HG03439 (cell line): ENCODE measurements at regions not wholly inside any gene's neighbourhood (a gene's known extent, or its start where the extent isn't known, plus 50 kb on each side); places are given as distances from the start of the nearest gene placed in this dataset.
"Not testable (repeated sequence)": the region's sequence is repeated elsewhere in the genome, so short reads cannot be mapped to it uniquely, and the experiment has no call there.

ENCODE experiments used
- ATAC-seq: cut with Tn5 transposase; IDR thresholded peaks from one replicate; pipeline ENCODE4 v1.9.1; 2021; ENCODE audit warnings: mild to moderate bottlenecking, moderate library complexity; ENCODE audit not compliant: unreplicated experiment

- no peak for ATAC-seq
Measured at GRCh38 chr7:68706291-68706690, 892.0 kb upstream of the AUTS2 start.

GRCh38 chr7:68707159-68707558, 891.1 kb upstream of the AUTS2 start:
- no peak for ATAC-seq

GRCh38 chr7:68707958-68708357, 890.3 kb upstream of the AUTS2 start:
- no peak for ATAC-seq

GRCh38 chr7:68712956-68713495, 885.2 kb upstream of the AUTS2 start:
- ATAC-seq, result no peak

GRCh38 chr7:68714135-68714534, 884.1 kb upstream of the AUTS2 start:
- ATAC-seq, result not testable (repeated sequence)

GRCh38 chr7:68715907-68716306, 882.4 kb upstream of the AUTS2 start:
- ATAC-seq, result no peak

GRCh38 chr7:68717176-68717575, 881.1 kb upstream of the AUTS2 start:
- ATAC-seq, result no peak

- no peak for ATAC-seq
Measured at GRCh38 chr7:68718097-68718551, 880.2 kb upstream of the AUTS2 start.

- ATAC-seq, result no peak
Measured at GRCh38 chr7:68720697-68721096, 877.6 kb upstream of the AUTS2 start.

- ATAC-seq, result no peak
Measured at GRCh38 chr7:68722044-68722443, 876.2 kb upstream of the AUTS2 start.

GRCh38 chr7:68724965-68725364, 873.3 kb upstream of the AUTS2 start:
- no peak for ATAC-seq

GRCh38 chr7:68725843-68726785, 872.2 kb upstream of the AUTS2 start:
- ATAC-seq, result no peak

GRCh38 chr7:68728720-68729119, 869.6 kb upstream of the AUTS2 start:
- not testable (repeated sequence) for ATAC-seq

GRCh38 chr7:68729371-68729770, 868.9 kb upstream of the AUTS2 start:
- ATAC-seq, result no peak

- ATAC-seq, result no peak
Measured at GRCh38 chr7:68730194-68730593, 868.1 kb upstream of the AUTS2 start.

GRCh38 chr7:68730964-68731363, 867.3 kb upstream of the AUTS2 start:
- no peak for ATAC-seq

GRCh38 chr7:68733219-68734153, 864.8 kb upstream of the AUTS2 start:
- no peak for ATAC-seq

- ATAC-seq, result no peak
Measured at GRCh38 chr7:68734431-68734830, 863.8 kb upstream of the AUTS2 start.

GRCh38 chr7:68739306-68739705, 859.0 kb upstream of the AUTS2 start:
- ATAC-seq, result no peak

- ATAC-seq, result no peak
Measured at GRCh38 chr7:68744036-68744435, 854.2 kb upstream of the AUTS2 start.
